NCI-H2029 treated with DMSO at 0.1 percent for 48 hours (cell line): ENCODE measurements at regions not wholly inside any gene's neighbourhood (a gene's known extent, or its start where the extent isn't known, plus 50 kb on each side); places are given as distances from the start of the nearest gene placed in this dataset.

ENCODE experiments used
- DNase-seq: peaks from one replicate; lab custom pipeline; 2025; lab: John Stamatoyannopoulos, UW

DNA sequence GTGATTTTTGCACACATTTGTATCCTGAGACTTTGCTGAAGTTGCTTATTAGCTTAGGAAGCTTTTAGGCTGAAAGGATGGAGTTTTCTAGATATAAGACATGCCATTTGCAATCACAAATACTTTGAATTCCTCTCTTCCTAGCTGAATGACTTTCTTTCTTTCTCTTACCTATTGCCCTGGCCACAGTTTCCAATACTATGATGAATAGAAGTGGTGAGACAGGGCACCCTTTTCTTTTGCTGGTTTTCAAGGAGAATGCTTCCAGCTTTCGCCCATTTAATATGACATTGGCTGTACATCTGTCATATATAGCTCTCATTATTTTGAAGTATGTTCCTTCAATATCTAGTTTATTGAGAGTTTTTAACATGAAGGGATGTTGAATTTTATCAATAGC is 409.6 kb upstream of the EPHA7 start:
- no peak for DNase-seq

DNA sequence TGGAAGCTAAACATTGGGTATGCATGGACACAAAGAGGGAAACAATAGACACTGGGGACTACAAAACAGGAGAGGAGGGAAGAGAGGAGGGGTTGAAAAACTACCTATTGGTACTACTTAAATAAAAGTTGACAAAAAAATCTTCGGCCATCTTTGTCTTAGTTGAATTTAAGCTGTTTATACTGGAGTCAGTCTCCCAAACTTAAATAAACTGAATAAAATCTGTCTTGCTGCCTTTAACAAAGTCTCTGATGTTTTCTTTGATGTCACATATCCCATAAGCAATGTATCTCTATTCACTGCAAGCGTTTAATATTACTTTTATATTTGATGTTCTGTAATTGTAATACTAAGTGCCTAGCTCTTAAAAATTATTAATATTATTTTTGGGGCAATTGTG is 409.2 kb upstream of the EPHA7 start:
- DNase-seq = no peak

DNA sequence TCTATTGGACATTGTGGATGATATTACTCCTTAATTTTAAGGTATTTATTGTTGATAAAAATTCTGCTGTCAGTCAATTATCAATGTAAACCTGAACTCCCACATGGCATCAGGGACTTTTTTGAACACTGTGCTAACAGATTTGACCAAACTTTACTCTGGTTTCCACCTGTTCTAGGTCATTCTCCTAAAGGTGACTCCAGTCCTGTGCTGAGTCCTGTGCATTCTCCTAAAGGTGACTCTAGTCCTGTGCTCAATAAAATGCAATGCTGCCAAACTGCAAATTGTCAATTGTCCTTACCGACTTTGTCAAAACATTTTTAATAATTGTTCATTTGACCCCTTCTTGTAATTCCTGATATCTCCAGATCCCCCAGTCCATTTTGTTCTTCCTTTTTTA is 408.4 kb upstream of the EPHA7 start:
- no peak for DNase-seq

DNA sequence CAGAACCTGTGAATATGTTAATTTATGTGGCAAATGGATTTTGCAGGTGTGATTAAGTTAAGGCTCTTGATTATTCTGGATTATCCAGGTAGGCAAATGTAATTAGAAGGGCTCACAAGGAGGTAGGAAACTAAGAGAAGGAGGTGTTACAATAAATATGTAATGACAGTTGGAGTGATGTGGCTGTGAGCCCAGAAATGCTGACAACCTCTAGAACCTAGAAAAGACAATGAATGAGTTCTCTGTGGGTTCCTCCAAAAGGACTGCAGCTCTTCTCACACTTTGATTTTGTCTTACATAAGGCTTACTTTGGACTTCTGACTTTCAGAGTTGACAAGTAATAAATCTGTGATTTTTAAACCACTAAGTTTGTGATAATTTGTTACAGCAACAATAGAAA is 406.6 kb upstream of the EPHA7 start:
- no peak for DNase-seq

DNA sequence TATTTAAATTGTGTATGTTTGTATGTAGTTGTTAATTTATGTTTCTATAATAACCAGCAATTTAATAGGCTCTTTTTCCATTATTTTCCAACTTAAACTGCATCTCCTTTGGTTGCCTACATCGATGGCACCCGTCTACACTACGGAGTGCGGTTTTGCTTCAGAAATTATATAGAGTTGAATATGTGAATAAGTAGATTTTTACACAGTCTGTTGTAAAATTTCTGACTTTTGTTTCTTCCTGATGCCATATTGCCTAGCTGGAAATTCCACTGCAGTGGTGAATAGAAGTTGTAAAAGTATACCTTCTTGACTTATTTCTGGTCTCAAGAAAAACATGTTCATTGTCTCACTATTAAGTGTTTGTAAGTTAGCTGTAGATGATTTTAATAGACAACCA is 404.1 kb upstream of the EPHA7 start:
- DNase-seq = no peak

DNA sequence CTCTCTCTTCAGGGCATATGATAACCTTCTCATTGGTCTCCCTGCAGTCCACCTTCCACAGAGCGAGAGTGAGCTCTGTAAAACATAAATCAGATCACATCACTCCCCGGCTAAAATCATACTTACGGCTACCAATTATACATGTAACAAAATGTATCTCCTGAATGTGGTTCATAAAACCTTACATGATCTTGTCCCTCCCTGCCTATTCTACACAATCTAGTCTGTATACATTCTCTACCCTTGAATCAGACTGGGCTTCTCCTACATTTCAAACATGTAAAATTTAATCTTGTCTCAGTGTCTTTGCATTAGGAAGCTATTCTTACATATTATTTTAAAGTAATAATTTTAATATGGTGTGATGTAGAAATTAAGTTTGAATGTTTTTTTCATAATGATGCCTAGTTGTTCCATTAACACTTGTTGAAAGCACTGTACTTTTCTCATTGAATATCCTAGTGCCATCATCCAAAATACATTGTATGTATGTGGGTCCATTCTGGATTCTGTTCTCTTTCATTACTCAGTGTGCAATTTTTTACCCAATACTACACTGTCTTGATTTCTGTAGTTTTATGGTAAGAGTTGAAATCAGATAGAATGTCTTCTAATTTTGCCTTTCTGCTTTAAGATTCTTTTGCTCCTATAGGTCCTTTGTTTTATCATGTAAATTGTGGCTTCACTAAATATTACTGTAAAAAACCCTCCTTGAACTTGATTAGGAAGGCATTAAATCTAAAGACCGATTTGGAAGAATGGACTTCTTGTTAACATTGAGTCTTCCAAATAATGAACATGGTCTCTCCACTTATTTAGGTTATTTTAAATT is 403.3 kb upstream of the EPHA7 start:
- DNase-seq = no peak

DNA sequence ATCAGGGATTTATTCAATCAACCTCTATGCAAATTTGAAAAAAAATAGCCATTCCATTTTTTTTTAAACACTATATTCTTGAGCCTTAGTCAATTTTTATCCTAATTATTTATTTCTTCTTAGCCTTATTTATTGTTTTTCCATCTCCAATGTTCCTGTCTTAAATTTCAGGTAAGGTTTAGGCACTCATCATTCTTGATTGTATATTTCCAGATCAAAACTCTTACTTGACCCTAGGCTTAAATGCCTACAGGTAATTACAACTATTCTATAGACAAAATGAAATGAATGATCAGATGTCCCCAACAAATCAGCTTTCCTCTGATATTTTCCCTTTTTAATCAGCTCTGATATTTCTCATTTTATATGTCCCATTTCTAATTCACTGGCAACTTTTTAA is 402.6 kb upstream of the EPHA7 start:
- no peak for DNase-seq

DNA sequence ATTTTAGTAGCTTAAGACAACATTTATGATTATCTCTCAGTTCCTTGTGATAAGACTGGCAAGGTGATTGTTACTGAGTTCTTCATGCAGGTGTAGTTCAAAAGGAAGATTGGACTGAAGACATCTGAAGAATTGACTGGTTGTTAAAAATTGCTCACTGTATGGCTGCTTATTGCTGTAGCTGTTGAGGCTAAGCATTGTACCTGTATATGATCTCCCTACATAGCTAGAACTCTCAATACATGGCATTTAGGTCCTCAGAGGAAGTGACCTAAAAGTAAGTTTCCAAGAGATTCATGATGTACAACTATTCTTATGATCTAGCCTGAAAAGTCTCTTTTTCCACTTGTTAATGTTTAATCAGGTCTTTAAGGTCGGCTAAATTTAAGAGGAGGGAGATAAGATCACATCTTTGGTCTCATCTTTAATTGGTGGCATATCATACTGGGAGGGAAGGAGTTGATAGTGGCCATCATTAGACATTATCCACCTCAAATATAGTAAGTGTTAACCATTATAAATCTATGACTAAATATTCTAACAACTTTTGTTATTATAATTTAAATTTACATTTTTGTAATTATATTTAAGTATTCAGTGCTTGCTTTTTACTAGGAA is 401.2 kb upstream of the EPHA7 start:
- DNase-seq = no peak

DNA sequence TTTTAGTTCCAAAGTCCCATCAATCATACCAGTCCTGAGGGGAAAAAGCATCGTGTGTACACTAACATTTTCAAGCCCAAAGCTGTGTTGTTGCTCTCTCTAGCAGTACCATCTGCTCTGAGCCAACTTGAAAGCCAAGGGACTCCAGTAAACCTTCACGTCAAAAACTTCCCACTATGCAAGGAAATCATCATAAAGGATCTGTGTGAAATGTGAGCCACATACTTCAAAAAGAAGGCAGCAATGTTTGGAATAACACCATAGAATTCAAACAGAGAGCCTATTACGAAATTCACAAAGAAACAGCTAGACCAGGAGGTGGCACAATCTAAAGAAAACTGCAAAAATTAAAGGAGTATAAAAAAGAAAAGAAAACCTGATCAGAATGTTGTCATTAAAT is 399.8 kb upstream of the EPHA7 start:
- no peak for DNase-seq

DNA sequence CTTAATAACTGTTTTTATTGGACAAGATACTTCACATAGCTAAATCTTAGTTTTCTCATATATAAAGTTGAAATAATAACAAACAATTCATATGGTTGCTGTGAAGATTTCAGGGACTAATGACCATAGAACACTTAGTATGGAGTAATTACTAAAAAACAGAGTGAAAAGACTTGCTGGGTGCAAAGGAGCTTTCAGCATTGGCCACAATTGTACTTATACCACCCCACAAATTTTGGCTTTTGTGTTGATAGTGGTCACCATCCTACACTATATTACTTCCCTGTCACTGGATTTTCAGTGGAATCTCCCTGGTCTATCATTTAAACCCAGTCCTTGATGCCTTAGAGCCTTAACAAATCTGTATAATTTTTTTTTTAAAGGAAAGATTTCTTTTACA is 398.6 kb upstream of the EPHA7 start:
- no peak for DNase-seq

DNA sequence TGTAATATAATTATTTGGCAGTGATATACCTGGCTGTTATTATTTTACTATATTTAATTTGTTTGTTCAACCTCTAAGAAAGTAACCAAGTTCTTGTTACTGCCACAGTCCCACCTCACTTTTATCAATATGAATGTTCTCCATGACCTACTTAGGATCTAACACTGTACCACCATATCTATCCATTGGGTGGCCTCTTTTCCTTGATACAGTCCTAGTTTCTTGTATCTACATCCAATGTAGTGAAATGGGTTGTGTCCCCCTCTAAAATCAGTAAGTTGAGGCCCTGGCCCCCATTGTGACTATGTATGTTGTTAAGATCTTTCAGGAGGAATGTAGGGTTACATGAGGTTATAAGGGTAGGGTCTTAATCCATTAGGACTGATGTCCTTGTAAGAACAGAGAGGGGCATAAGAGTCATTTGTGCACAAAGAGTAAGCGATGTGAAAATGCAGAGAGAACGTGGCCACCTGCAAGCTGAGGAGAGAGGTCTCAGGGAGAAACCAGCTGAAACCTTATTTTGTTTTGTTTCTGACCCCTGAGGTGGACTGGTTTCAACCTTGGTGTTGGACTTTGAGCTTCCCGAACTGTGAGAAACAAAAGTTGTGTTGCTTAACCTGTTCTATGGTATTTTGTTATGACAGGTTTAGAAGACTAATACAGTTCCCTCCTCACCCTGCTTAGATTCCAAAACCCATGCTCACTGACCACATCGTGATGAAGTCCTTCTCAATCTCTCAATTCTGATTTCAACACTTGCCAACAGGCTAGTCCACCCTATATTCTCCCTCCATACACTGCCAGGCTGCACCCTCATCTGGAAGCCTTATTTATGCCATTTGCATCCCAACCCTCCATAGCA is 387.3 kb upstream of the EPHA7 start:
- DNase-seq = no peak

DNA sequence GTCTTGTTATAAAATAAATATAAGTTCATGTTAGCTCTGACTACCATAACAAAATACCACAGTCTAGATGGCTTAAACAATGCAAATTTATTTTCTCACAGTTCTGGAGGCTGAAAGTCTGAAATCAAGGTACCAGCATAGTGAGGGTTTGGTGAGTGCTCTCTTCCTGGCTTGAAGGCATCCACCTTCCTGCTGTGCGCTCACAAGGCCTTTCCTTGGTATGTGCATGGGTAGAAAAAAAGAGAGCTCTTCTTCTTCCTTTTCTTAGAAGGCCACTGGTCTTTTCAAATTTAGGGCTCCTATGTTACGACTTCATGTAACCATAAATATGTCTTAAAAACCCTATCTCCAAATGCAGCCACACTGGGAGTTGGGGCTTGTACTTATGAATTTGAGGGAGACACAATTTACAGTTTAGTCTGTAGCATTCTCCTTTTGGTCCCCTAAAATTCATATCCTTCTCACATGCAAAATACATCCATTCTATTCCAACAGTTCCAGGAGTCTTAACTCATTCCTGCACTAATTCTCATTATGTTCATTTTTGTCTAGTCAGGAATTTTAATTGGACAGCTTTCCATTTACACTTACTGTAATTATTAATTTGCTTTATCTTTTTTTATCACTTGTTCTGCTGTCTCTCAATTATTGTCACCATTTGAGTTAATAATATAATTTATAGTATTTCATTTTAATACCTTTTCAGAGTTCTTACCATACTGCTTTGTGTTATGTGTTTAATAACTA is 381.9 kb upstream of the EPHA7 start:
- DNase-seq = no peak

DNA sequence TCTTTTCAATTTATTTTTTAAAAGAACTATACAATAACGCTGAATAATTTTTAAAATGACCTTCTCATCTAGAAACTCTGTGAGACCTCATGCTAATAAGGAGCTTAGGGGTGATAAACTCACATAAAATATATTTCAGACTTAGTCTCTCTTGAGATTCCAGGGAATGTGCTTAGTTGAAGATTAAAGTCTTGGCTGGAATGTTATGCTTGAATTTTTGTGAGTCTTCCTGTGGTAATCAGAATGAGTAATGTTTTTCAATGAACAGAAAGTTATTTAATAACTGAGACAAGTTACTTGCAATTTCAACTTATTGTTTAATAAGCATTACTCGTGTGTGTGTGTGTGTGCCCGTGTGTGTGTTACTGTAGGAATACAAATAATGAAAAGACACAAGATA is 379.9 kb upstream of the EPHA7 start:
- no peak for DNase-seq

DNA sequence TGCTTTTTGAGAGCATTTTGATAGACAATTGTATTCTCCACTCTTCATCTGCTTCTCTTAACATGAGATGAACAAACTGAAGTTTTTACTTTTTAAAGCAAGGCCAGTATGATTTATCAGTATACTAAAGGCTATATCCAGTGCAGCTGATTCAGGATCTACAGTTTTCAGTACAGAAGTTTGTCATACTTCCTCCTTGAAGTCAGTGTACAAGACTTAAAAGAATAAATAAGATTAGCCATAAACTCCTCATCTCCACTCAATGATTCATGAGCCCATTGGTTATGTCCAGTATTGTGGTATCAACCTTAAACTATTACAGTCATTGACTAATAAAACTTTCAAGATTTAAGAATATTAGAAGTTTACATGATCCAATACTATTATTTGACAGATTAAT is 374.8 kb upstream of the EPHA7 start:
- DNase-seq = no peak

DNA sequence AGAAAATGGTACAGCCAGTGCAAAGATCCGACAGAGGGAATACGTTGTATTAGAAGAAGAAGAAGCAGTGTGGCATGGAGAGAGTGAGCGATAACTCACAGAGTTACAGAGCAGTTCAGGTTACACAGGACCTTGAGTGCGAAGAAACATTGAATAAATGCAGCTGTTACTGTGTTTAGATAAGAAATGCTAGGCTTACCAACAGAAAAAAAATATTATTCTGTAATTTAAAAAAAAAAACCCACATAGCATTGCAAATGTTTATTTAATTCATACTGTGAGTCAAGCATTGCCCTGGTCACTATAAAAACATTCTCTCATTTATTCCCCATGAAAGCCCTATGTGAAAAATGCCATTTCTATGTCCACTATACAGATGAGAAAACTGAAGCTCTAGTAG is 373.4 kb upstream of the EPHA7 start:
- DNase-seq = no peak

DNA sequence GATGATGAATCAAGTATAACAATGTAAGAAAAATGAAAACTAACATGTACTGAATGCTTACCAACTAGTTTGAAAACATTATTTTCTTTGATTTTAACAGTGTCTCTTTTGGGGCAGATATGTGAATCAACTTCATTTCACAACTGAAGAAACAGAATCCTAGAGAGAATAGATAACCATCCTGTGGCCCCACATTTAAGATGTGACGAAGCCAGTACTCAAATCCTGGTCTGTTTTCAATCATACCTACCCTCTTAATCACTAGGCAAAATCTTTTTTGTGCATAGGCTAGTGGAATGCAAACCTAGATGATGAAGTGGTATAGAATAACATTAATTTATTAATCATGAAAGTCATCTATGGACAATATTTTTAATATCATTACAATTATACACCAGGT is 371.6 kb upstream of the EPHA7 start:
- no peak for DNase-seq

DNA sequence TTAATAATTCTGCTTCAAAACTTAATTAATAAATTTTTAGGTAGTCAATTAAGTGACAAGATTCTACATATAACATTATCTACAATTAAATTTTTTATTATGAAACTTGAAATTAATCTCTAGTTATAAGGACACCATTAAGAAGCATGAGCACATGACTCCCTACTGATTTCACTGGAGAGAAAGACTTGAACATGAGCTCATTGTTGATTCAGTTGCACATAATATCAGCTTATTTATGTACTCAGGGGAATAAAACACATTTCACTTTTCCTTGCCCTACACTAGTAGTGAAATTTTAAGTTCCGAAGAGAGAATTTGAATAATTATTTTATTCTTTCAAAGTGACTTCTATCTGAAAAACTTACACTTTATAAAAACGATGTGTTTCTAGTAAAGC is 370.2 kb upstream of the EPHA7 start:
- DNase-seq = no peak

DNA sequence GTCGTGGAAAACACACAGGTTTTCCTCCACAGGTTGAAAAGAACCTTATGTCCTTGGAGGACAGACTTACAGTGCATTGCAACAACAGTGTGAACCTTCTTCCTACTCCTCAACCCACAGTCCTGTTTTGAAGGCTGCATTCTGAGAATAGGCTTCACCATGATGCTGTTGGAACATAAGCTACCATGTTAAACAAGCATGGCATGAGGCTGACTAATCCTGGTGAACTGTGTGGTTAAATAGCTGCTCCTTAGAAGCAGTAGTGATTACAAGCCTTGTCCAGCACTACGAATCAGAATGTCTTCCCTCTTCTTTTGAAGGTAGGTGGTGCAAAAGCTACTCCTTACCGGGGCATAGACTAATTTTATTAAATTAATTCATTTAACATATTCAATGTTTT is 368.5 kb upstream of the EPHA7 start:
- DNase-seq = no peak

DNA sequence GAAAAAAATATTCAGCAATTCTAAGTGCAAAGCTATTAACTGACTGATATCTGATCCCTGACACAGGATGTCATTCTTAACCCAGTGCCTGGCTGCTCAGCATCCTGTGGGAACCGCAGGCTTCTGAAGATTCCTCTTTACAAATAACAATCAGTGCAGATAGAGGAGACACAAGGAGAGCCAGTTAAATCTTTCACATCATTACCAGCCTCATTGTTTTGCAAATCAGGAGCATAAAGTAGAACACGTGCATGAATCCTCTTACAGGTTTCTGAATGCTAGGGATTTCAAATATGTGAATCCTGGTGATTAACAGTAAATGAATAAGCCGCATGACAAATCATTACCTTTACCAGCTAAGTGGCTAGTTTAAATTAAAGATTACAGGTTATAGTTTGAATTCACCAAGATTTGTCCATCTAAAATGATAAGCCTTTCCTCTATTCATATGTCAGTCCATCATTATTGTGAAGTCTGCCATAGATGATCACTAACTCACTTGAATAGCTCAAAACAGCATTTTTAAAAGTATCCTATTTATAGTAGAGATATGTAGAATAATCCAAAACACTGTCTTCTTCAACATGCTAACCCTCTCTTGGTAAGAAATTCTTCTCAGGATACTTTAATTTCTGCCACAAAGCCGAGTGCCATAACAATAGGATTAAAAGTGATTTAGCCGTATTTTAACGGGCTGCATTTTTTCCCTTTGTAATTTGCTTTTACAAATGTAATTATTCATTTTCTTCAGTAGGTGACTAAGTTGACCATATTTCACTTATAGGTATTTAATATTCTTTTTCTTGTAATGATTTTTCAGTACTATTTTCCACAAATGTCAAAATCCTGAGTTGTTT is 367.3 kb upstream of the EPHA7 start:
- no peak for DNase-seq

DNA sequence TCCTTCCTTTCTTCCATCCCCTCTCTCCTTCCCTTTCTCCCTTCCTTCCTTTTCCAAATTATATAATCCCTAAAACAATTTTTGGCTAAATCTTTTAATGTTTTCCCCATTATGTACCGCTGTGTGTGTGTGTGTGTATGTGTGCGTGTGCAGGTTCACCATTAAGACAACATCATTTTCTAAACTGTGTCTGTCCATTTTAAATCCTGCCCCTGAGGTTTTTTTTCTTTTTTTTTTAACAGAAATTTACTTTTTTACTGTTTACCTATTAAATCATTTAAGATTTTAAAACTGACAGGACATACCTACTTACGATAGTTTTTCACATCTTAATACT is 366.3 kb upstream of the EPHA7 start:
- no peak for DNase-seq
